Middle frontal gyrus (tissue), 1 donor: ENCODE measurements at regions not wholly inside any gene's neighbourhood (a gene's known extent, or its start where the extent isn't known, plus 50 kb on each side); places are given as distances from the start of the nearest gene placed in this dataset.

Experiments used
- DNase-seq: peaks from one replicate; pipeline ENCODE4 v3.0.0-alpha.2; 2015; ENCODE audit warnings: low spot score; ENCODE audit errors: extremely low spot score

DNA sequence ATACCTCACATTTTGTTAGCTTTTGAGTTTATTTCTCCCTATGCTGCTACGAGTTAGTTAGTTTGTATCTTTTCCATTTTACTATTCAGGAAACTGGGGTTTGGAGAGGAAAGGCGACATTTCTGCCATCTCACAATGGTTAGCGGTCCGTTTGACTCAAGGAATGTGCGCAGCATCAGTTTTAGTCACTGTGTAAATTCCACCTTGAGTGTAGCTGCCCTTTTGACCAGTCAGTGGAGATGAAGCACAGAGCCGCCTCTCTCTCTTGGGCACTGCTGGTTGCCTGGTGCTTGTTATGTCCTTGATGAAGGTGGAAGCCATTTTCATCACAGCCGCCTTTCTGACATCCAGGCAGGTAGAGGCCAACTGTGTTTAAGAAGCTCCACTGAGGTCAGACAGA lies 185.5 kb downstream of the SCP2D1 start:
- no peak for DNase-seq

DNA sequence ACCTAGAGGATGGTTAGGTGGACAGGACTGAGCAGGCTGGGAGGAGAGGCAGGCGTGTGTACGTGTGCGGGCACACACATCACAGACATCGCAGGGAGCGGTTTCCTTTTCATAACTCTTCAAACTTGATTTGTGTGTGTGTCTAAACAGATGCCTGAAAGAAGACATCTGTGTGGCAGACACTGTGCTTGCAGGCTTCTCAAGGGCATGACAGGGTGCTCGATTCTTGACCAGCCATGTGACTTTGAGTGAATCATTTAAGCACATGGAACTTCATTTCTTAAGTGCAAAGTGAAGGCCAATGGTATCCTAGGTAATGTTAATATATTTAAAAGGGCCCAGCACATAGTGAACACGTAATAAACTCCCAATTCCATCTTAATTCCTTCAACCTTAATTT lies 186.5 kb downstream of the SCP2D1 start:
- DNase-seq, result no peak

DNA sequence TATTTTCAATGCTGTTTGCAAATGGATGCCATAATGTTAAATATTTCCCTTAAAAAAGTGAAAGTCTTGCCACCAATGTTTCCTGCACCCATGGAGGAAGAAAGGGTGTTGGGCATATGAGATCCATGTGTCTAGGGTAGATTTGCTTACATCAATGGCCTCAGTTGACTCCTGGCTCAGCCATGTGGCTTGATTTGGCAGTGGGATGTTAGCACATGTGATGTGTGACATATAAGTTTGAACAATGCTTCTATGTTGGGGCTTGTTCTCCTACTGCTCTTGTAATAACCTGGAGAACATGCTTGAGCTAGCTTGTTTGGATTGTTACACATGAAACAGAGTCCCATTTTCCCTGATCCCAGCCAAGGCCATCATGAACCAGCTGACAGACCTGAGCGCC lies 187.6 kb downstream of the SCP2D1 start:
- DNase-seq, result no peak

DNA sequence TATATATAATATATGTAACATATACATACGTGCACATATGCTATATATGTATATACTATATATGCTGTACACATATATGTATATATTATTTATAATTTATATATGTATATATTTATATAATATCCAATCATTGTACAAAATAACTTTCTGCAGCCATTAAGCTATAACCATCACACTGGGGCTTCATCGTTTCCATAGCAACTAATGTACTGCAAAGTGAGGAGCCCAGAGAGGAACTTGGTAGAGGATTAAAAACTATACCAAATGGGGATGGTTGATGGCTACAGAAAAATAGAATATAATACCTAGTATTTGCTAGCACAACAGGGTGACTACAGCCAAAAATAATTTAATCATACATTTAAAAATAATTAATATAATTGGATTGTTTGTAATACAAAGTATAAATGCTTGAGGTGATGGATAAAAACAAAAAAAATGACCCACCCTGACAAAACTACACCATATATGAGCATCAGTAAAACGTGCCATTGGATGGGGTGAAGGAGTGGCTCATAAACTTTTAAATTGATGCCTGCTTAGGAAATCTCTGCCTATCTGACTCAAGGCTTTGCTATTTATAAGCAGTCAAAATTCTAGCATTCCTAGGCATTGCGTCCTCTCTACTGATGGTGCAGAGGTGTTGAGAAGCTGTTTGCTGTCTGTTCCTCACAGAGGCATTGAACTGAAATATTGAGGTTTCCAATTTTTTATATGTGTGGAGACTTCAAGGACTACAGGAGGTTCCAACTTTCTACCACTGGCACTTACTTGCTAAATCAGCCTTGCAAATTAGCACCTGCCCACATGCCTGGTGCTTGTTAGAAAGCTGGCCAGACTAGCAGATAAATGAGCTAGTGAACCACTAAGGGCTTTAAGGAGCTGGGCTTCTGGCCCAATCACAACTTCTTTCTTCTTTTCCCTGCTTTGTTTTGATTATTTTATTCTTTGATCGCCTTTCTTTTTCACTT lies 190.1 kb downstream of the SCP2D1 start:
- peak; percentile 34 for DNase-seq

DNA sequence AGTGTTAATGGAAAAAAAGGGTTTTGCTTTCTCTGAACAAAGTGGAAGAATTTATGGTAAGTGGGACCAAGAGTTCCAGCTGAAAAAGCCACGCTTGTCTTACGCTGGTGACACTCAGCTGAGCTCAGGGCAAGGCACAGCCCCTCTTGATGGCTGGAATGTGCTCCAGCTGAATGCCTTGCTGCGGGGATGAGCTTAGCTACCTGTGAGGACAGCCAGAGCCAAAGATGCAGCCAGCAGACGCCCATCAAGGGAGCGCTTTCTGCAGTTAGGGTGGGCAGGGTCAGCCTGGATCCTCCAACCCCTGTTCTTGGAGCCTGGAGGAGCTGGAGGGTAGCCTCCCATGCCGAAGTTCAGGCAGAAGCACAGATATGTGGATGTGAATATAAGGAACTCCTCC lies 191.4 kb downstream of the SCP2D1 start:
- DNase-seq, result no peak

DNA sequence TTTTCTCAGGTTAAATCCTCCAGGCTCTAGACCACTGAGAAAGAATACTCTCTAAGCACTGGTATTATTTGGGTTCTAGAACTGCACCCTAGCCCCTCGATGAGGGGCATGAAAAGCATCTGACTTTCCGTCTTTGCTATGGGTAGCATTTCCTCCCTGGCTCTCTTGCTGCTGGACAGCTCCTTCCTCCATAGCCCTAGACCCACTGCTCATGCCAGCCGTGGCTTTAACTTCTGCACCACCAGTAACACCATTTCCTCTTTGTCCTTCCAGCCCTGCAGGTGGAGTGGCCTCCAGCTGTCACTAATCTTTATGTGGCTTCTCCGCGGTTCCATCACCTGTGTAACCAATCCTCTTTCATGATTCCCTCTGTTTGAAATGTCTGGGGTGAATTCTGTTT lies 194.9 kb downstream of the SCP2D1 start:
- DNase-seq, result no peak

DNA sequence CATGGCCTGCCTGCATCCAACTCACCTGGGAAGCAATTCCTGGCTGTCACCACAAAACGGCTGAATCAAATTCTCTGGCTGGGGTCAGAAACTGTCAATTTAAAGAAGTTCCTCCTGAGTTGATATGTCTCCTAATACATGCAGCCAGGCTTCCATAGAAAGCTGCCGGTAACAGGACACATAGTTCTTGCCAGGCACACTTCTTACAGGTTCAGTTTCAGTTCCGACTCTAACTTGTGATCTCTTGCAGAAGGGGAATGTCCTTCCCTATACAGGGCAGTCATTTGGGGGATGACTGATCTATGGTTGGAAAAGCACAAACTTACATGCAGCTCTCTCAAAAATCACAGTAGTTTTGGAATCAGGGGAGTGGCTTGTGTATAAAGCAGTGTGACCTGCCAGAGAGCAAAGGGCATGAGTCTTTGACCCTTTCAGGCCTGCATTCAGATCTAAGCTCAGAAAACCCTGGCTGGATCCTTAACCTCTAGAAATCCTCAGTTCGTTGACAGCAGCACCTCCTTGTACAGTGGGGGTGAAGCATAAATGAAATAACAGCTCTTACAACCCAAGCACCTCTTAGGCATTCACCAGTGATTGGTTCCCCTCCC lies 195.6 kb downstream of the SCP2D1 start:
- no peak for DNase-seq

DNA sequence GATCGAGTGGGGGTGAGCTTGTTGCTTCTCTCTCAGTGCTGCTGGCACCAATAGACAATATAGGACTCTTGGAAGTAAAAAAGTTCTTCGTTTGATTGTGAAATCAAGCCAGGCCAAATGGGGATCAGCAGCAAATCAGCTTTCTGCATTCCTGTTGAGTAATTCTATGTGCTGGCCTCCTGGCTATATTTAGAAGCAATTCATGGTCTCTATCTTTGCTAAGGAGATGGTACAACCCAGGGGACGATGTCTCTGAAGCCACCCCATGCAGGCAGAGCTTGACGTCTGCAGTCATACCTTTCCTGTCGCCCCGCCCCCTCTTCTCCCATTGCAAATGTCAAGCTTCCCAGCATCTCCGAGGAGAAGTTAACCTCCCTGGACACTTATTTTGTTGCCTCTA lies 199.1 kb downstream of the SCP2D1 start:
- DNase-seq, result no peak

DNA sequence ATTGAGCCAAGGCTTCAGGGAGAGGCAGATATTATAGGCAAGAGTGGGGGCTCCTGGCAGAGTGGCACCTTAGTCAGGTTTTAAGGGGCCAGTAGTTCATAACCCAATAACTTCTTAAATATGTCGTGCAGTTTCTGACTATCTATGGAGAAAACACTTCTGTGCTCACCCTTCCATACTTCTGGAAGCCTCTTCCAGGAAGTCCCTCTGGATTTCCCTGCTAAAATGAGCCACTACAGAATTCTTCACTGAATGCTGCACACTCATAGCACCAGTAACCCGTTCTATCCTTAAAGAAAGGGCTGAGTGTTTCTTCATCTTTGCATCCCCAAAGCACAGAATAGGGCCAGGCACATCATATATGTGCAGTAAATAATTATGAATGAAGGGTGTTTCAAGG lies 198.5 kb upstream of the SLC24A3 start:
- DNase-seq, result no peak

DNA sequence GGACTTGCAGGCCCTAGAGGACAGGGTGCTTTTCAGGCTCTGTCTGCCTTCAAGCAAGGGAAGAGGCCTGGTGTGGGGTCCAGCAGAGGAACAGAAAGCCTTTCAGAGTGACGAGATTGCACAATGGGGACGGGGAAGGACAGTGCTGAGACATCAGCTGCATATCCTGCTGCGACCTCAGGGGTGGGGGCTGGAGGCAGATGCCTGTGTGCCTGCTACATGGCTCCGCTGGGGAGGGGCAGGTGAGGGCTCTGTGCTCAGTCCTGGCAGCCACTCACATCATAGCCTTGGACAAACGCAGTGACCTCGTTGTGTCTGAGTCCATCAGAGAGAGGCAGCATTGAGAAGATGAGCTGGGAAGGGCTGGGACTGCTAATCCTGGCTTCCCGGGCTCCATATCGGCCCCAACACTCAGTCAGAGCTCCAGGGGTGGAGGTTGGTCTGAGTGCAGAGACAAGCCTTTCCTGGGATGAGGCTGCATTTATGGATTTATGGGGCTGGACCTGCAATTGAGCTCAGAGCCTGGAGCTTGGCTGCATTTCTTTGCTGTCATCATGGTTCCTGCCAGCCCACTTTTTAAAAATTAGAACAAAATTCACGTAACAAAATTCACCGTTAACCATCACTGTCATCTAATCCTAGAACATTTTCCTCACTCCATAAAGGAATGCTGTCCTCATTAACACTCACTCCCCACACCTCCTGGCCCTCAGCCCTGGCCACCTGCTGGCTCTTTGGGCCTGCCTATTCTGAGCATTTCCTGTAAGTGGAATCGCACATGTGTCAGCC lies 196.9 kb upstream of the SLC24A3 start:
- no peak for DNase-seq

DNA sequence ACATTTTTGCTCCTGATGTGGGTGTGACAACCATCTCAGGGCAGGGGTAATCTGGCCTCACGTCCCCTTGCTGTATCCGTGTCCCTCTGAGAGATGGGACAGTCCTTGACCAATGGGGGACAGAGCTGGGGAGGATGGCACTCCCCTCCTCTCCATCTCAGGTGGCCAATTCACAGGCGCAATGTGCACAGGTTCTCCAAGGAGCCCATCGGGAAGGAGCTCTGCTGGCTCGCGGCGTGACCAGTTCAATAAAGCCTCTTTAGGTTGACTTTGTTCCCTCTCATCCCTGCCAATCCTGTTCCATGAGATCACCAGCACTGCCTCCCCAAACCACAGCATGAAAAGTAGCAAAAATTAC lies 196.3 kb upstream of the SLC24A3 start:
- no peak for DNase-seq

DNA sequence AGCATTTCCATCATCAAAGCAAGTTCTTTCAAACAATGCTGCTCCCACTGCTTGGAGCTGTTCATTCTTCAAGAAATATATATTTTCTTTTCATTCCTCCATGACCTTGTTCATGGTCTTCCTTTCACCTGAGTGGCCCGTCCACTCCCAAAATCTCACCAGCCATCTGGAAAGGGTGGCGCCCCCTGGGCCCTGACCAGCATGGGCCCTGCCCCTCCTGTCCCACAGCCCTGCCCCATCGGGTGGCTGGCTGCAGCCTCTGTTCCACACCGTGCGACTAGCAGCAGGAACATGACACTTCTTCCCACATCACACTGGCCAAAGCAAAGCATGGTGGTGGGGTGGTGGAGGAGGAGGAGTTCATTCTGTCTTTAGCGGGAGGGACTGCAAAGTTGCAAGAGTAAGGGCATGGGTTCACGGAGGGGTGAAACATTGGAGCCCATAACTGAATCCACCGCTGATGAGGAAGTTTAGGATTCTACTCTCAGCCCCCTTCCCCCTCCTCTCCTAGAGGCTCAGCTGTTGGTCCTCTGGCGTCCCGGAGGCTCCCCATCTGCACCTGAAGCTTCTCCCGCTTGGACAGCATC lies 195.2 kb upstream of the SLC24A3 start:
- no peak for DNase-seq

DNA sequence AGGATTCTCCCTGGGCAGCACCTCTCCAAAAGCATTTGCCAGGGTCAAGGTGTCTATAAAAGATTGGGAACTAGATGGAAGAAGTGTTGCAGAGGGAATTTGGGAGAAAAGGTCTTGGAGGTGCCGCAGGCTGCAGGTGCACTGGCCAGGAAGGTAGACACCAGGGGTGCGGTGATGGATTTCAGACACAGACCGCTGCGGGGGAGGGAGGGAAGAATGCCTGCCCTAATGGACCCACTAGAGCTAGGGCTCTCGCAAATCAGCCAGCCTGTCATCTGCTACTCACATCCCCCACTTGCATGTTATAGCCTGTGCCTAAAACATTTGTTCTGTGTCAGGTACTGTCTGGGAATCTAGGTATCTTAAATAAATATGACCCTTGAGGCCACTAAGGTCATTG lies 193.6 kb upstream of the SLC24A3 start:
- DNase-seq, result no peak

DNA sequence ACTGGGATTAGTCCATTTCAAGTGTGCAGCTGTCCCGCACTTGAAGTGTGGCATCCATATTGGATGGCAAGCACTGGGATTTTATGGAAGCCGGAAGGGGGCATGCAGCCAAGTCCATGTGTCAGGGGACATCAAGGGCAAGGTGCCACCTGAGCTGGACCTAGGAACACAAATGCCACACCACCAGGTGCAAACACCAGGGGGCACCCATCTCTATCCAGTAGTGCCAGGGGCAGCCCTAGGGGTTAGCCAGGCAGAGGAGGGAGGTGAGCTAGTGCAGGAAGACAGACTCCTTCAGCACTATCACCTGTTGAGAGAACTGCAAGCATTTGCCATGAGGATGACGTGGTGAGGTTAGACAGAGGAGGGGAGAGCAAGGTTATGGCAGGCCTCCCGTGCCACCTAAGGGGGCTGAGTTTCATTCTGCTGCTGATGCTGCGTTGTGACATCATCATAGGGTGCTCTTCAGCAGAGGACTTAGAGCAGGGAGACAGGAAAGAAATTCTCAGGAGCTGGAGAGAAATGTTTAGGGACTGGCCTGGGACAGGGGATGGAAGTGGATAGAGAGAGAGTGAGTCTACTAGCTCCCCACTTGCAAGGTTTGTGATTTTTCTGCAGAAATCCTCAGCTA lies 192.6 kb upstream of the SLC24A3 start:
- DNase-seq, result no peak

DNA sequence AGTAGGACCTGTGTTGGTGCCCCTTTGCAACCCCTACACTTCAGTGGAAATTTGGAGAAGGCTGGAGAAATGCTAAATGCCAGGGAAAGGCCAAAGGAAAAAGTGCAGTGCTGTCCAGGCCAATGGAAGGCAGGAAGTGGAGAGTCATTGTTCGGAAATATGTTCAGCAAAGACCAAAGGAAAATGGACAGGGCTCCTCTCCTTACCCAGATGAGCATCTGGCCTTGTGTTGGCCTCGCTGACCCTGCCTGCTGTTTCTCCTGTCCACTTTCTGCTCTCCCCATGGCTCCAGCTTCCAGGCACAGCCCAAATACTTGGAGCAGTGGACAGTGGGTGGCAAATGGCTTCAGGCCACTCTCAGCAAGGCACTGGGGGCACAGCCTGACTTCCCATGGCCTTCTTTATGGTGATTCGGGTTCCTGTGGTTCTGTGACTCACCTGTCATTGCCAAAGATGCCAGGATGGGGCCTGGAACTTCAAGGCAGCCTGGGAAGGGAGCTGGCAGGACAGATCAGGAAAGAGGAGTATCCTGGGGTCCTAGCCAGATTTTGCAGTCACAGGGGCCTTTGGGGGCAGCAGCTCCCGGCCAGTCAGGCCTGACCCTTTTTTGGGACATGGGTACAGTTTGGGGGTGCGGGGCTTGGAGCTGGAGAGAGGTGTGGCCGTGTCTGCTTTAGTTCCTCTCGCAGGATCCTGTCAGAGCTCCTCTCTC lies 190.9 kb upstream of the SLC24A3 start:
- DNase-seq, result no peak

DNA sequence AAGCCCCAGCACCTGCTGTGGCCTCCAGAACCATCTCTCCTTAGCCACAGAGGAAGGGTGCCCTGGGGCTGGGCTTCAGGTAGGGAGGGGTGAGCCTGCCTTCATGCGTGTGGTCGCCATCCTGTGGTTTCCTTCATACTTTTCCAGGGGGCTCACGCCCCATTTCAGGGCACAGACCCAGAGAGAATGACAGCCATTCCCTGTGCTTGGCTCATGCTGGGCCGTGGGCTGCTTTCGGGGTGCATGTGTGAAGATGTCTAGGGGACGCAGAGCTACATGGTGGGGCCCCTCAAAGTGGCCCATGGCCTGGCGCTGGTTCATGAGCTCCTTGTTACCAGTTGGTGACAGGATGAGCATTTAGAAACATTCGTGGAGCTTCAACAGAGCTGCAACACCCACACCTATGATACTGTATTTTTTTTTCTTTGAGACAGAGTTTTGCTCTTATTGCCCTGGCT lies 190.3 kb upstream of the SLC24A3 start:
- no peak for DNase-seq

DNA sequence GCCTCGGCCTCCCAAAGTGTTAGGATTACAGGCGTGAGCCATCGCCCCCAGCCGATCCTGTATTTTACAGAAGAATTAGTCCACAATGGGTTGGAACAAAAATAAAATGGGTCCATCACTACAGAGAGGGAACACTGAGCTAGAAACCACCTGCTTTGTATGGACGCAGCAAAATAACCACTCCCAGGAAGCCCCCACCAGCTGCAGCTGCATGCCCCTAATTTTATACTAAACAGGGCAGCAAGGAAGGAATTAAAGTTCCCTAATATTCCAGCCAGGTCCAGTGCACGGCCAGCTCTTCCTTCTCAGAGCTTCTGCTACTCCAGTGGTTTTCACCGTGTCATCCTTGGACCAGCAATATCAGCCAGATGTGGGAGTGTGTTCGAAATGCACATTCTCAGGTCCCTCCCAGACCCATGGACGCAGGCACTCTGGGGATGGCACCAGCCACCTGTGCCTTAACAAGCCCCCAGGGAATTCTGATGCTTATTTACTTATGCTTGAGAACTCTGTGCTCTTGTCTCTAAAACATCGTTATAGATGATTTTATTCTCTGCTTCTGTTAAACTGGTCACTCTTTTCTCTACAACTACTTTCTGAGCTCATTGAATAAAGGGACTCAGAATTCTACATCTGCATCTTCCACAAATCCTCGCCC lies 189.5 kb upstream of the SLC24A3 start:
- no peak for DNase-seq

DNA sequence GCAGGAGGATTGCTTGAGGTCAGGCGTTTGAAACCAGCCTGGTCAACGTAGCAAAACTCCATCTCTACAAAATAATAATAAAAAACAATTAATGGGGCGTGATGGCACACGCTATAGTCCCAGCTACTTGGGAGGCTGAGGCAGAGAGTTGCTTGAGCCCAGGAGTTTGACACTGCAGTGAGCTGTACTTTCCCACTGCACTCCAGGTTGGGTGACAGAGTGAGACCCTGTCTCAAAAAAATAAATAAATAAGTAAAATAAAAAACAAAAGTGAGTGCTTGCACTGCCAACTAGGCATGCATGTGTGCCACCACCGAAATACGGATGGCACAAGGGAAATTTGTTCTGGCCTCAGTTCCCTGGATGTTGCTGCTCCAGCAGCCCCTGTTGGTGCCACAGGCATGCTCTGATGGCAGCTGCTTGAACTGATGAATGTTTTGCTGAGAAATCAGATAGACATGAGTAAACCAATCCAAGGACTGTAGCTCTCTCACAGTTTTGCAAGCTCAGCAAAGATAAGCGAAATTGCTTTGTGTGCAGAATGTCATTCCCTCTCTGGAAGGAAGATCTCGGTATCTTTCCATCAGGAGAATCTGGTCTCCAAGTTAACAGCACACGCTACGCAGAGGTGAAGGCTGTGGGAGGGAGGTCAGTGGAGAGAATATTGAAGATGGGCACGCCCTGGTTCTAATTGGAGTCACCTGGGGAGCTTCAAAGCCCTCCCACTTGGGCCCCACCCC lies 188.0 kb upstream of the SLC24A3 start:
- no peak for DNase-seq

DNA sequence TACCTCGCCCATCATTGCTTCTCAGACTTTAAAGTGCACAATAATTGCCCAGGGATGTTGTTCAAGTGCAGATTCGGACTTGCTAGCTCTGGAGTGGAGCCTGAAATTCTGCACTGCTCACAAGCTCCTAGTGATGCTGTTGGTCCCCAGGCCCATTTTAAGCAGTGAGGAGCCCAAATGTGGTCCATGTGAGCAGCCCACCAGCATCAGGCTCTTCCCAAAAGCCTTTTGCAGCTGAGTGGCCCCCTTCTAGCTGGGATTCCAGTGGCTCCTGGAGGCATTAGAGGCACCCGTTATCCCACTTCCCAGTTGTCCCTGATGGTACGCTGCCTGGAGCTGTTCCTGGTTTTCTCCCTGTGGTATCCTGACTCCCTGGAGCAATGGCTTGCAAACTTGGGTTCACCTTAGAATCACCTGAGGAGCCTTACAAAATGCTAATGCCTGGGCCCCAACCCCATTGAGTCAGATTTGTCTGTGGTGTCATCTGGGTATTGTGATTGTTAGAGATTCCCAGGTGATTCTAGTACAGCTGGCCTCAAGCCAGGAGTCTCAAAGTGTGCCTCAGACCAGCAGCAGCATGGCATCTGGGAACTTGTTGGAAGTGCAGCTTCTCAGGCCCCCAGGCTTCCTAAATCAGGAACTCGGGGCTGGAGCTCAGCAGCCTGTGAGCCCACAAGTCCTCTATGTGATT lies 186.9 kb upstream of the SLC24A3 start:
- DNase-seq, result no peak
